UCSD-AML1 (cell line): ENCODE measurements at regions not wholly inside any gene's neighbourhood (a gene's known extent, or its start where the extent isn't known, plus 50 kb on each side); places are given as distances from the start of the nearest gene placed in this dataset.

Experiments used
- DNase-seq: peaks from one replicate; lab custom pipeline; 2025; ENCODE audit not compliant: unreplicated experiment; lab: John Stamatoyannopoulos, UW

- DNase-seq = no peak
These were observed 155.2 kb downstream of the BBOX1 start for GRCh38 chr11:27195837-27196202.

GRCh38 chr11:27194976-27195375 is 154.4 kb downstream of the BBOX1 start:
- no peak for DNase-seq

DNA sequence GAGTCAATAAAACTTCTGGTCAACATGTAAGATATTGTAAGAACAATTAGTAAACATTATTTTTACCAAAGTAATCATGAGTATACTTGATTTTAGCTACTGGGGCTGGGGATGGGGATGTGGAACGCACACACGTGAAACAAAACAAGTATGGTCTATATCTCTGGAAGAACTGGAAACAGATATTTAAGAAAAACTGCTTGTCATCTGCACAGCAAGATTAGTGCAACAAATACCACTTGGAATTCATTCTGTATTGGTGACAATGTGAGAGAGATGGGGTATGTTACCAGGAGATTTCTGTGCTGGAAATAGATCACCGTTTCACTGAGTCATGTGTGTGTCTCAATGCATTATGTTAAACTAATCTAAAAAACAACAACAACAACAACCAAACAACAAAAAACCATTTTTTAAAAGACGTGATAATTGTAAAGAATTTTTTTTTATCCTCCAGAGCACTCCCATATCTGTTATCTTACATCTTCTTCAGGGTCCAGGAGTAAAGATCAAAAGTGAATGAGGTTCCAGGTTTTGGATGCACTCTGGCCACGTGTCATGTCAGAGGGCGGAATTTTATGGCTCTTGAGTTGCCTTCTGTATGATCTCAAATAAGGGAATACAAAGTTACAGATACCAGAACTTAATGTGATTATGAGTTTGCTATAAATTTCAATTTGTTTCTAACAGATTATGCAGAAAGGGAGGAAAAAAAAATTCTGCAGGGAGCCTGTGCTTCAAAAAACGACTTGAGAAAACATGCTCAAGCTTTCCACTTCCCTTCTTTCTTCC is 153.0 kb downstream of the BBOX1 start:
- DNase-seq = no peak

DNA sequence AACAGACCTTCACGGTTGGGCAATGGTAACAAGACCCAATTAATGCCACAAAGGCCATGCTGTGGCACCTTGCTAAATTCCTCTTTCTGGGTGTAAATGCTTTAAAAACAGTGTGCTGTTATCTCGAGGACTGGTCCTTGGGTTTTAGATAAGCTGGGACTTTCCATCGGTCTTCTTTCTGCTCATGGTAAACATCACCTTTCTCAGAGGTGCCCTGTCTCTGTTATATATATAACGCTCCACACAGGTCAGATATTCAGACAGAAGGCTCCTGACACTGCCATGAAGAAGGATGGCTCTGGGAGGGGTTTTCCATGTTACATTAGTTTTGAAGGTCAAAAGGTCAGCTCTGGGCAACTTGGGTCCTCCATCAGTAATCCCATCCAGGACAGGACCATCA is 151.6 kb downstream of the BBOX1 start:
- DNase-seq = no peak

DNA sequence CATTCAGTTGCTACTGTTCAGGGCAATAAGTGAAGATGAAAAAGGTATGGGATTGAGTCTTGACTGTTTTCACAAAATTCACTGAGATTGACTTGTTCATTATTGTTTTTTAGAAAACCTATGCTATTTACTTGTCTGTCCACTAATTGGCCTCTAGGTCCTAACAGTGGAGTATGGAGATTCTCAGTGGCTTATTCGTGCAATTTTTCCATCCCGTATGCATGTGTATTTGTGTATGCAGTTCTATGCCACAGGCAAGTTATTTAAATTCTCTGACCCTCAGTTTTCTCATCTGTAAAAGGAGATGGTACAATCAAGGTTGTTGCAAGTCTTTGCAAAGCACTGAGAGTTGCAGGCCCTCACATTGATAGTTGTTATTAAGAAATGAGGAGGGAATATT is 151.0 kb downstream of the BBOX1 start:
- DNase-seq = no peak

DNA sequence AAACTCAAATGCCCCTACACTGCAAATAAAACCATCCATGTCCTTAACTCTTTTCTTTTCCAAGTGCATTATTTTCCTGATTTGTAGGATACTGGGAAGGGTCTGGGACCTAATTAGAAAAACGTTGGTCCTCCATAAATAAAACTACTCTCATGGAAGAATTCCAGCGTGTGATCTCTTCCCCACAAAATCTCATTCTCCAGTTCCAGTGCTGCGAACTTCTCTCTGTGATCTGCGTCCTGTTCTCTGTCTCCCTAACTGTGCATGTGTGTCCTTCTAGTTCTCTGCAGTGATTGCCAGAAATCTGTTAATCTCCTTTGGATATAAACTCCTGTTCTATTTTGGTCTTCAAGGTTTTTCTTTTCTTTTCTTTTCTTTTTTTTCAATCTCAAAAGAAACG is 148.1 kb downstream of the BBOX1 start:
- no peak for DNase-seq

DNA sequence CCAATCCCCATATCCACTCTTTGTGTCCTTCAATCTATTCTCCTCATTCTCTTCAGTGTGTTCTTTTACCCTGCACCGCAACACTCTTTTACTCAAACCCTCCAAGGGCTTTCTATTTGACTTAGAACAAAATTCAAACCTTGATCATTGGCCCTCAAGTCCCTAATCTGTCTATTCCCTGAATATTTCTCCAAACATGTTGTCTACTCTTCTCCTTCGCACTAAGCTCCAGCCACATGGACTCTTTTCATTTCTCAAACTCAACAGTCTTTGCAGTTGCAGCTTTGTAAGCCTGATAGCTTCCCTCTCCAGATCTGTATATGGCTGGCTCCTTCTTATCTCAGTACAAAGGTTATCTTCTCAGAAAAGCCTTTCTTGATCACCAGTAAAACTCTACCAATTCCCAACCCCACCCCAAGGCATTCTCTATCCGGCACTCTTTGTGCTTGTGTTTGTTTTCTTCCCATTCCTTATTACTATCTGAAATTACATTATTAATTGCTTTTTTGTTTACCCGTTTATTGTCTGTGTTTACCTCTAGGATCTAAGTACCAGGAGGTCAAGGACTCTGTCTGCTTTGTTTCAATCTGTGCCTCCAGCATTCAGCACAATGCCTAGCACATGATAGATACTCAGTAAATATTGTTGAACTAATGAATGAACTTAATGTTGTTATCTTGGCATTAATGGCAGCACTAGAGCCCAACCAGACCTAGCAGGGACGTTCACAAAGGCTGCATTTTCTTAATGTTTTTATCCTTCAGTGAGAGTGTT is 147.4 kb downstream of the BBOX1 start:
- no peak for DNase-seq

DNA sequence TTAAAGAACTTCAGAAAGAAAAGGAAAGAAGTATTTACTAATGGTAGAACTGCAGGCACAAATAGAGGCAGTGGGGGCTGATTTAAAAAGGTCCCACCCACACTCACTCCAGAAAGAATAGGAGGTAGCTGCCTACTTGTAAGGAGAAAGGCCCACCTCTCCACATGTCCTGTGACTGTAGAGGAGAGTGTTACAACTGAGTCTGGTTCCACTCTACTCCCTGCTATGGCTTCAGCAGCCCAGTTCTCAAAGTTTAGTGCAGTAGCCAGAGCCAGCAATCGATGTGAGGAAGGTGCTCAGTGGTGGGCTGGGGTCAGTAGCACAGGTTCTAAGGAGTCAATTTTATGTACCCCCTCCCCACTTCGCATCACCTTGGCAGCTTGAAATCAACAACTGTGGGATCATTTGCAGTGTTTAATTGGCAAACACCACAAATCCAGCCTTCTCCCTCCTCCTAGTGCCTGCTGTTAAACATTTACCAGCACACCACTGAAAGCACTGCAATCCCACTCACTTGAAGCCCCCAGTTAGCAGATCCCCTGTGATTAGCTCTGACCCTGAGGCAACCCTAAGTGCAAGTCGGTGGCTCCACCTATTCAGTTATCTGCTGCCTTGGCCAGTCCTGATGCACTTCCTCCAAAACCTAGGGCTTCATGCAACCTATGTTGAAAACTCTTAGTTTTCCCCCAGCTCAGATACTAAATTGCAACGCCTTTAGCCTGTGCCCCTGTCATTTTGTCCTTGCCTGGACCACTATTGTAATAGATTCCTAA is 146.6 kb downstream of the BBOX1 start:
- no peak for DNase-seq

- DNase-seq = no peak
These were observed 146.0 kb downstream of the BBOX1 start for GRCh38 chr11:27186580-27186979.

- no peak for DNase-seq
These were observed 144.1 kb downstream of the BBOX1 start for GRCh38 chr11:27184458-27185312.

GRCh38 chr11:27183672-27184457 is 143.2 kb downstream of the BBOX1 start:
- DNase-seq = no peak

- no peak for DNase-seq
These were observed 138.7 kb downstream of the BBOX1 start for GRCh38 chr11:27179334-27179733.

DNA sequence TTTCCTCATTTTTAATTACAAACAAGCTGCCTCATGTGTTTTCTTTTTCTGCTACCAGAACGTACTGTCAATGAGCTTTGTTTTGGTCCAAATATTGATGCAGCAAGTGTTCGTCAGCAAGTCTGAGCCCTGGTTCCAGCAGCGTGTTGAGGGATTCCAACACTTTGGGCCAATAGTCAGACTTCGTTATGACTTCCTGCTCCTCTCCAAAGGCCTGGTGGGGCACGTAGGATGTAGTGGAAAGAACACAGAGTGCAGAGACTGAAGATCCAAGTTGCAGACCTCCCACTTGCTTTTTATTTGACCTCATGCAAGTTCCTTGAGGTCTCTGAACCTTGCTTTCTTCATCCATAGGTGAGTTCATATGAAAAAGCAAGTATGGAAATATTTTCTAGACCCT is 138.2 kb downstream of the BBOX1 start:
- DNase-seq = no peak
